ENCODE measurements at regions not wholly inside any gene's neighbourhood (a gene's known extent, or its start where the extent isn't known, plus 50 kb on each side); places are given as distances from the start of the nearest gene placed in this dataset.

GRCh38 chr16:55136356-55137150 is 187.4 kb upstream of the IRX6 start:
- no peak for TF ChIP-seq CTCF (IDR thresholded peaks at IDR 0.05)
- TF ChIP-seq POLR2A (IDR thresholded peaks at IDR 0.05), result no peak
- TF ChIP-seq EP300 (IDR thresholded peaks at IDR 0.05), result no peak
